HCT116 (cell line): ENCODE measurements at regions not wholly inside any gene's neighbourhood (a gene's known extent, or its start where the extent isn't known, plus 50 kb on each side); places are given as distances from the start of the nearest gene placed in this dataset.

Experiments
- ATAC-seq: fragments of 200-7000 bp; cut with Tn5 transposase; 2 replicates; pipeline ENCODE4 v1.9.1; 2020; ENCODE audit warnings: mild to moderate bottlenecking, moderate library complexity
- BruUV-seq: library from RNA; stranded (reverse); fragments of 400-500 nt; replicated peaks from 2 replicates; lab custom pipeline; 2021; lab: Mats Ljungman, UMichigan
- CTCF ChIA-PET: fragments of 300-600 bp; sonication (Branson Sonifier 250); formaldehyde crosslinking; loops from one replicate; lab custom pipeline; 2021; ENCODE audit warnings: antibody characterized with exemption; lab: Charles Lee
- POLR2A ChIA-PET: fragments of 300-600, 350-600 bp; sonication (Branson Sonifier 250); formaldehyde crosslinking; loops from one replicate; lab custom pipeline; 2021; ENCODE audit warnings: antibody characterized with exemption; lab: Charles Lee
- RAD21 ChIA-PET, 2 experiments: fragments of 300-600 bp; sonication (Branson Sonifier 250); formaldehyde crosslinking; loops; one replicate each; lab custom pipeline; 2023; ENCODE audit warnings: low total read pairs in 2 of 2; ENCODE audit not compliant: uncharacterized antibody in 2 of 2, unreplicated experiment in 2 of 2, low non-redundant PET in 1 of 2; lab: Charles Lee
- DNase-seq: peaks from one replicate; pipeline ENCODE4 v3.0.0-alpha.2; 2010; ENCODE audit warnings: low read depth, low spot score
- H2AFZ ChIP-seq: fragments of 200-600 bp; shearing (Covaris generic), sonication (generic); 2 replicates; pipeline ENCODE4 v1.6.1; 2017; ENCODE audit warnings: low read depth, mixed run types, mixed read lengths, antibody characterized with exemption, low read length; ENCODE audit not compliant: poor library complexity, severe bottlenecking
- H3K27ac ChIP-seq: 2 replicates; pipeline ENCODE4 v1.5.1; 2012; ENCODE audit warnings: low read depth, low read length
- H3K27me3 ChIP-seq: fragments of 200-600 bp; sonication (generic); 2 replicates; pipeline ENCODE4 v1.6.1; 2016; ENCODE audit warnings: mixed run types, low read length, mixed read lengths; ENCODE audit not compliant: insufficient read depth
- H3K36me3 ChIP-seq, 2 experiments: fragments of 200-500 bp in 1 of 2; fragments of 200-600 bp in 1 of 2; sonication (Bioruptor generic) in 1 of 2; sonication (generic) in 1 of 2; 2 replicates each; pipeline versions ENCODE4 v1.5.1 to v1.6.1; 2014 to 2016; ENCODE audit warnings: low read length in 2 of 2, inconsistent platforms in 1 of 2, mixed read lengths in 1 of 2, mixed run types in 1 of 2; ENCODE audit not compliant: insufficient read depth in 2 of 2, control insufficient read depth in 1 of 2
- H3K4me1 ChIP-seq, 2 experiments: fragments of 200-600 bp in 1 of 2; sonication (generic) in 1 of 2; 2 replicates each; pipeline versions ENCODE4 v1.5.1 to v1.6.1; 2012 to 2017; ENCODE audit warnings: low read length in 2 of 2, inconsistent platforms in 1 of 2, mild to moderate bottlenecking in 1 of 2, mixed read lengths in 1 of 2, mixed run types in 1 of 2, moderate library complexity in 1 of 2; ENCODE audit not compliant: insufficient read depth in 2 of 2, control insufficient read depth in 1 of 2
- H3K4me2 ChIP-seq: fragments of 200-600 bp; sonication (generic); 2 replicates; pipeline ENCODE4 v1.6.1; 2017; ENCODE audit warnings: mixed run types, low read length, mixed read lengths
- H3K4me3 ChIP-seq, 2 experiments: fragments of 200-600 bp in 1 of 2; sonication (generic) in 1 of 2; replicated peaks in 1 of 2; 2 replicates each; pipeline ENCODE4 v1.5.1; 2011 to 2016; ENCODE audit warnings: low read length in 2 of 2, control low read depth in 1 of 2, low read depth in 1 of 2, mild to moderate bottlenecking in 1 of 2, mixed read lengths in 1 of 2, mixed run types in 1 of 2
- H3K79me2 ChIP-seq: fragments of 200-600 bp; sonication (generic); 2 replicates; pipeline ENCODE4 v1.6.1; 2017; ENCODE audit warnings: mild to moderate bottlenecking, mixed run types, low read length, moderate library complexity, mixed read lengths; ENCODE audit not compliant: insufficient read depth
- H3K9ac ChIP-seq: fragments of 200-600 bp; sonication (generic); 2 replicates; pipeline ENCODE4 v1.6.1; 2016; ENCODE audit warnings: low read length, mixed read lengths
- H3K9me2 ChIP-seq: fragments of 200-600 bp; sonication (generic), shearing (Covaris generic); 2 replicates; pipeline ENCODE4 v1.6.1; 2017; ENCODE audit warnings: mixed run types, mild to moderate bottlenecking, moderate library complexity; ENCODE audit not compliant: insufficient read depth
- H3K9me3 ChIP-seq, 2 experiments: fragments of 200-500 bp in 1 of 2; fragments of 200-600 bp in 1 of 2; sonication (Bioruptor generic) in 1 of 2; sonication (generic) in 1 of 2; 2 replicates each; pipeline ENCODE4 v1.6.1; 2014 to 2017; ENCODE audit warnings: low read length in 2 of 2, mixed read lengths in 2 of 2, inconsistent platforms in 1 of 2, low read depth in 1 of 2, mild to moderate bottlenecking in 1 of 2, mixed run types in 1 of 2, moderate library complexity in 1 of 2; ENCODE audit not compliant: control insufficient read depth in 1 of 2, insufficient read depth in 1 of 2
- H4K20me1 ChIP-seq: fragments of 200-600 bp; sonication (generic), shearing (Covaris generic); 2 replicates; pipeline ENCODE4 v1.6.1; 2017; ENCODE audit warnings: mixed run types, mild to moderate bottlenecking, moderate library complexity; ENCODE audit not compliant: insufficient read depth
- CBX3 ChIP-seq: IDR thresholded peaks from 2 replicates; pipeline ENCODE4 v1.6.1; 2012; ENCODE audit warnings: low read depth
- CEBPB ChIP-seq: IDR thresholded peaks from 2 replicates; pipeline ENCODE4 v1.6.1; 2012; ENCODE audit warnings: low read depth
- CTCF ChIP-seq, 3 experiments: fragments of 200-600 bp in 1 of 3; sonication (generic) in 1 of 3; IDR thresholded peaks in 2 of 3; conservative IDR thresholded peaks in 1 of 3; 2 replicates each; pipeline ENCODE4 v1.5.1; 2012 to 2017; ENCODE audit warnings: low read depth in 2 of 3, low read length in 2 of 3, antibody characterized with exemption in 1 of 3, borderline replicate concordance in 1 of 3, control low read depth in 1 of 3, mild to moderate bottlenecking in 1 of 3, mixed read lengths in 1 of 3, mixed run types in 1 of 3, moderate library complexity in 1 of 3; ENCODE audit not compliant: insufficient read depth in 1 of 3
- EZH2 ChIP-seq: fragments of 200-600 bp; sonication (generic); IDR thresholded peaks from 2 replicates; pipeline ENCODE4 v1.6.1; 2017; ENCODE audit warnings: antibody characterized with exemption, mixed run types
- EZH2phosphoT487 ChIP-seq: fragments of 200-600 bp; IDR thresholded peaks from 2 replicates; pipeline ENCODE4 v1.6.1; 2018; ENCODE audit warnings: antibody characterized with exemption, borderline replicate concordance
- FOSL1 ChIP-seq: IDR thresholded peaks from 2 replicates; pipeline ENCODE4 v1.6.1; 2012; ENCODE audit warnings: low read depth
- JUND ChIP-seq: IDR thresholded peaks from 2 replicates; pipeline ENCODE4 v1.6.1; 2012
- POLR2A ChIP-seq: IDR thresholded peaks from 2 replicates; pipeline ENCODE4 v1.7.0; 2011; ENCODE audit warnings: borderline replicate concordance; ENCODE audit not compliant: insufficient read depth, insufficient read length; ENCODE audit errors: extremely low read depth
- POLR2AphosphoS5 ChIP-seq: IDR thresholded peaks from 2 replicates; pipeline ENCODE4 v1.6.1; 2011; ENCODE audit warnings: mild to moderate bottlenecking, low read depth, low read length, moderate library complexity
- RAD21 ChIP-seq: IDR thresholded peaks from 2 replicates; pipeline ENCODE4 v1.6.1; 2012; ENCODE audit warnings: low read depth, mild to moderate bottlenecking
- REST ChIP-seq: IDR thresholded peaks from 2 replicates; pipeline ENCODE4 v1.6.1; 2012; ENCODE audit warnings: low read depth
- SIN3A ChIP-seq: IDR thresholded peaks from 2 replicates; pipeline ENCODE4 v1.6.1; 2012; ENCODE audit warnings: low read depth
- SP1 ChIP-seq: IDR thresholded peaks from 2 replicates; pipeline ENCODE4 v1.6.1; 2012; ENCODE audit warnings: low read depth
- ZBTB33 ChIP-seq: IDR thresholded peaks from 2 replicates; pipeline ENCODE4 v1.6.1; 2011; ENCODE audit warnings: mild to moderate bottlenecking, low read length, moderate library complexity; ENCODE audit not compliant: insufficient replicate concordance; ENCODE audit errors: extremely low read depth
- ZFX ChIP-seq: fragments of 450-650 bp; IDR thresholded peaks from 2 replicates; pipeline ENCODE4 v1.6.1; 2017
- intact Hi-C: fragments of 100-400 bp; cut with micrococcal nuclease; formaldehyde crosslinking; loops from 2 replicates; pipeline ENCODE4 v1.10.0; 2022
- TF ChIP-seq, protein P1 (sequence below): IDR thresholded peaks from 2 replicates; pipeline ENCODE4 v1.6.1; 2012

- no peak overlapping the region for H3K27ac ChIP-seq
- RAD21 ChIA-PET = no interaction called here
Measured at GRCh38 chr9:78971540-78971939, 600.2 kb upstream of the TLE4 start.

More at GRCh38 chr9:78971540-78971939, 600.2 kb upstream of the TLE4 start:
- H3K36me3 ChIP-seq = no peaks in the 10 kb centered on the region
- peaks cover 0 to 9% of the 10 kb centered on the region in 2 experiments; a peak in 2 of 4 replicates for H3K4me1 ChIP-seq
- no peak for TF ChIP-seq EZH2
- TF ChIP-seq ZBTB33 = no peak
- TF ChIP-seq CBX3 = no peak
- TF ChIP-seq POLR2AphosphoS5 = no peak
- no peak for TF ChIP-seq POLR2A
- TF ChIP-seq CEBPB = no peak
- TF ChIP-seq RAD21 = no peak
- no peak for TF ChIP-seq SIN3A
- no peak for TF ChIP-seq FOSL1
- no peak for TF ChIP-seq SP1
- TF ChIP-seq EZH2phosphoT487 = no peak
- no peak for TF ChIP-seq ZFX
- no peak for TF ChIP-seq JUND
- no peak for TF ChIP-seq REST
- TF ChIP-seq, protein P1, sequence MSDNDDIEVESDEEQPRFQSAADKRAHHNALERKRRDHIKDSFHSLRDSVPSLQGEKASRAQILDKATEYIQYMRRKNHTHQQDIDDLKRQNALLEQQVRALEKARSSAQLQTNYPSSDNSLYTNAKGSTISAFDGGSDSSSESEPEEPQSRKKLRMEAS = no peak
- no peak for TF ChIP-seq CTCF (IDR thresholded peaks at IDR 0.05 in 2 of 3, conservative IDR thresholded peaks at IDR 0.05 in 1 of 3; ENCODE audit: borderline replicate concordance in 1 of 3, insufficient read depth in 1 of 3, low read depth in 2 of 3, low read length in 2 of 3)
- H3K9ac ChIP-seq = no peak overlapping the region
- DNase-seq (no peak), ATAC-seq (no peak)
- BruUV-seq = no TSS peak
- H3K79me2 ChIP-seq = no peaks in the 10 kb centered on the region
- intact Hi-C loops = no loop called here
- no peaks in the 10 kb centered on the region for H3K9me2 ChIP-seq
- H4K20me1 ChIP-seq = no peaks in the 10 kb centered on the region
- CTCF ChIA-PET = no interaction called here
- H3K4me3 ChIP-seq = no peak overlapping the region
- H3K4me2 ChIP-seq = no peak overlapping the region
- no peaks in the 10 kb centered on the region for H3K27me3 ChIP-seq
- H3K9me3 ChIP-seq = no peaks in the 10 kb centered on the region
- POLR2A ChIA-PET = no interaction called here
- no peak overlapping the region for H2AFZ ChIP-seq
